DOHH2 (cell line): ENCODE measurements at regions not wholly inside any gene's neighbourhood (a gene's known extent, or its start where the extent isn't known, plus 50 kb on each side); places are given as distances from the start of the nearest gene placed in this dataset.

ENCODE experiments used
- EZH2phosphoT487 ChIP-seq: fragments of 200-600 bp; sonication (generic); IDR thresholded peaks from 2 replicates; pipeline ENCODE4 v1.6.1; 2017; ENCODE audit warnings: borderline replicate concordance, mild to moderate bottlenecking, antibody characterized with exemption, low read length, moderate library complexity, mixed read lengths
- TF ChIP-seq, protein P1 (sequence below): fragments of 200-600 bp; sonication (generic); IDR thresholded peaks from one replicate; pipeline ENCODE4 v1.5.1; 2014; ENCODE audit warnings: antibody characterized with exemption, mild to moderate bottlenecking, low read depth, low read length; ENCODE audit not compliant: poor library complexity, severe bottlenecking

DNA sequence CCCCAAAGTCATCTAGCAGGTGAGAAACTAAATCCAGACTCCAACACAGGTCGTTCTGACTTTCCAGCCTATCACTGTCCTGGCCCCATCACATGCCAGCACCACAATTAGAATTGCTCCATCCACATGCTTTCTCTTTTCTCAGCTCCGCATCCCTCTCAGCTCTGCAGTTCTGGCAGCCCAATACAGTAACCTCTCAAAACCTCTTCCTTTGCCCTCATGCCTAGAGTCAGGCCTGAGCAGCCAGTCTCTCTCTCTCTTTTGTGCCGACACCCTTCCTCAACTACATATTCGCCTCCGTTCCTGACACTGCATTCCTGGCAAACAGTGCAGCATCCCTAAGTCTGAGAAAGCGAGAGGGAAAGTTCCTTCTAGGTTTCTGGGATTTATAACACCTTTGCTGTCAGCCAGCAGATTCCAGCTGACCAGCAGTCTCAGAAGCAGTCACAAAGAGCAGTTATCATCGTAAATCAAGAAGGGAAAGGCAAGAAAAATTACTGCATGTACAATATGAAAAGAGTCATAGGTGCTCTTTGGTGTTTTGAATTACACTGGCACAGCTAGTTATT lies 258.0 kb downstream of the FAT3 start:
- TF ChIP-seq, protein P1, sequence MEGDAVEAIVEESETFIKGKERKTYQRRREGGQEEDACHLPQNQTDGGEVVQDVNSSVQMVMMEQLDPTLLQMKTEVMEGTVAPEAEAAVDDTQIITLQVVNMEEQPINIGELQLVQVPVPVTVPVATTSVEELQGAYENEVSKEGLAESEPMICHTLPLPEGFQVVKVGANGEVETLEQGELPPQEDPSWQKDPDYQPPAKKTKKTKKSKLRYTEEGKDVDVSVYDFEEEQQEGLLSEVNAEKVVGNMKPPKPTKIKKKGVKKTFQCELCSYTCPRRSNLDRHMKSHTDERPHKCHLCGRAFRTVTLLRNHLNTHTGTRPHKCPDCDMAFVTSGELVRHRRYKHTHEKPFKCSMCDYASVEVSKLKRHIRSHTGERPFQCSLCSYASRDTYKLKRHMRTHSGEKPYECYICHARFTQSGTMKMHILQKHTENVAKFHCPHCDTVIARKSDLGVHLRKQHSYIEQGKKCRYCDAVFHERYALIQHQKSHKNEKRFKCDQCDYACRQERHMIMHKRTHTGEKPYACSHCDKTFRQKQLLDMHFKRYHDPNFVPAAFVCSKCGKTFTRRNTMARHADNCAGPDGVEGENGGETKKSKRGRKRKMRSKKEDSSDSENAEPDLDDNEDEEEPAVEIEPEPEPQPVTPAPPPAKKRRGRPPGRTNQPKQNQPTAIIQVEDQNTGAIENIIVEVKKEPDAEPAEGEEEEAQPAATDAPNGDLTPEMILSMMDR, result no peak
- no peak for TF ChIP-seq EZH2phosphoT487
